Stimulated activated CD8-positive, alpha-beta memory T cell treated with anti-CD3 and anti-CD28 coated beads, Interleukin-12 subunit alpha, Interleukin-12 subunit beta, amount 100 ng/mL, for 1 hour (primary cell): ENCODE measurements at regions not wholly inside any gene's neighbourhood (a gene's known extent, or its start where the extent isn't known, plus 50 kb on each side); places are given as distances from the start of the nearest gene placed in this dataset.

Source experiments
- DNase-seq: peaks from one replicate; pipeline ENCODE4 v3.0.0-alpha.2; 2020; ENCODE audit warnings: low read depth

- DNase-seq = no peak
Measured at GRCh38 chr21:28750565-28750964, 242.1 kb downstream of the LTN1 start.

- DNase-seq = no peak
Measured at GRCh38 chr21:28749536-28749935, 243.1 kb downstream of the LTN1 start.

GRCh38 chr21:28747464-28747863 lies 245.2 kb downstream of the LTN1 start:
- DNase-seq = no peak

GRCh38 chr21:28746166-28746565 lies 246.5 kb downstream of the LTN1 start:
- DNase-seq = no peak

- DNase-seq = peak; percentile 49
Measured at GRCh38 chr21:28745131-28746016, 247.3 kb downstream of the LTN1 start.

GRCh38 chr21:28743723-28744122 lies 249.0 kb downstream of the LTN1 start:
- DNase-seq = no peak

- no peak for DNase-seq
Measured at GRCh38 chr21:28742527-28742926, 250.2 kb downstream of the LTN1 start.

GRCh38 chr21:28740125-28740524 lies 252.6 kb downstream of the LTN1 start:
- no peak for DNase-seq

- no peak for DNase-seq
Measured at GRCh38 chr21:28738882-28739281, 253.8 kb downstream of the LTN1 start.

- no peak for DNase-seq
Measured at GRCh38 chr21:28738420-28738704, 254.3 kb downstream of the LTN1 start.

GRCh38 chr21:28737674-28738419 lies 254.8 kb downstream of the LTN1 start:
- no peak for DNase-seq

GRCh38 chr21:28734522-28735175 lies 258.0 kb downstream of the LTN1 start:
- DNase-seq = no peak

- DNase-seq = no peak
Measured at GRCh38 chr21:28731700-28732321, 260.9 kb downstream of the LTN1 start.

GRCh38 chr21:28729887-28730286 lies 262.8 kb downstream of the LTN1 start:
- no peak for DNase-seq

GRCh38 chr21:28727809-28728208 lies 264.9 kb downstream of the LTN1 start:
- DNase-seq = no peak

GRCh38 chr21:28725396-28725795 lies 267.3 kb downstream of the LTN1 start:
- no peak for DNase-seq

GRCh38 chr21:28723646-28724045 lies 269.0 kb downstream of the LTN1 start:
- DNase-seq = no peak

GRCh38 chr21:28719723-28720122 lies 273.0 kb downstream of the LTN1 start:
- no peak for DNase-seq

GRCh38 chr21:28714777-28715464 lies 277.8 kb downstream of the LTN1 start:
- no peak for DNase-seq

GRCh38 chr21:28712411-28712810 lies 280.3 kb downstream of the LTN1 start:
- no peak for DNase-seq

GRCh38 chr21:28705616-28706015 lies 287.1 kb downstream of the LTN1 start:
- DNase-seq = no peak

- no peak for DNase-seq
Measured at GRCh38 chr21:28704746-28705145, 287.9 kb downstream of the LTN1 start.
